ENCODE measurements at regions not wholly inside any gene's neighbourhood (a gene's known extent, or its start where the extent isn't known, plus 50 kb on each side); places are given as distances from the start of the nearest gene placed in this dataset.
"Not testable (repeated sequence)": the region's sequence is repeated elsewhere in the genome, so short reads cannot be mapped to it uniquely, and the experiment has no call there.

DNA sequence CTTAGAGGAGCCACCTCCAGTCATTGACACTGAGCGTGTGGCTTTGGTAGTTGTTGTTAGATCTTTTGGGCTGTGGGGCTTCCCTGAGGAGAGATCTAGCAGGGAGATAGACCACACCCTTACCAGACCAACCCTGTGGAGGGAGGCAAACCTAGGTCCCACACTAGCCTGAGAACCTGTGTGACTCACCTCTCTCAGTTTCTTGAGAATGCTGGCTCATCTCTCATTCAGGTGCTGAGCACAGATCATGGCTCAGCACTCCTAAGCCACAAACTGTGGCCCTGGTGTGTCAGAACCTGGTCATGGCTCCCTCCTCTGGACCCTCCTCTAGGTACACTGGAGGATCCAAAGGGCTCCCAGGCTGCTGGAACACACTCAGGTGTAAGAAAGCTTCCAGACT lies 919.7 kb downstream of the PRIM2 start:
- DNase-seq (ENCODE audit: low spot score in 2 of 2); H3K4me1 Mint-ChIP-seq; H3K27ac Mint-ChIP-seq; H3K36me3 Mint-ChIP-seq; H3K4me3 Mint-ChIP-seq: not testable (repeated sequence)
- peak; percentile 16 for ATAC-seq
- peaks cover 16% of the 10 kb centered on the region for H3K9me3 Mint-ChIP-seq

DNA sequence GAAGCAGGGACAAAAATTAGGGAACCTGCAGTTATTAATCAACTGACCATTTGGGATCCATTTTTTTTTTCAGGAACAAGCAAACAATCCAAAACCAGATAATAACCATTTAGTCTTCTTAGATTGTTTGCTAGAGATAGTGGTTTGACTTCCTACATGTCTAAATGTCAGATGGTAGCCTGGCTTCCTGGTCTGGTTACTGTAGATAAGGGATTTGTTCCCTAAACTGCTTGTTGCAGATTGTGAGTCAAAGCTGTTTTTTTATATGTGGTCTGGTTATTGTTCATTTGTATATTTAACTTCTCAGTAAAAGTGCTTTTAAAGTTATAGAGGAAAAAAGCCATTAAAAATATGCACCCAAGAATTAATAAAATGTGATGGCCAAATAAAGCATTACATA lies 921.0 kb downstream of the PRIM2 start:
- H3K9me3 Mint-ChIP-seq: peaks cover 19% of the 10 kb centered on the region
- H3K4me3 Mint-ChIP-seq; H3K4me1 Mint-ChIP-seq; ATAC-seq; H3K27ac Mint-ChIP-seq; H3K36me3 Mint-ChIP-seq; DNase-seq (ENCODE audit: low spot score in 2 of 2): not testable (repeated sequence)

DNA sequence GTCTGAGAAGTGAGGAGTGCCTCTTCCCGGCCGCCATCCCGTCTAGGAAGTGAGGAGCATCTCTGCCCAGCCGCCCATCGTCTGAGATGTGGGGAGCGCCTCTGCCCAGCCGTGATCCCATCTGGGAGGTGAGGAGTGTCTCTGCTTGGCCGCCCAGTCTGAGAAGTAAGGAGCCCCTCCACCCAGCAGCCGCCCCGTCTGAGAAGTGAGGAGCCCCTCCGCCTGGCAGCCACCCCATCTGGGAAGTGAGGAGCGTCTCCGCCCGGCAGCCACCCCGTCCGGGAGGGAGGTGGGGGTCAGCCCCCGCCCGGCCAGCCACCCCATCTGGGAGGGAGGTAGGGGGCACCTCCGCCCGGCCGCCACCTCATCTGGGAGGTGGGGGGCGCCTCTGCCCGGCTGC lies 940.2 kb downstream of the PRIM2 start:
- not testable (repeated sequence) for H3K36me3 Mint-ChIP-seq; H3K4me3 Mint-ChIP-seq; DNase-seq (ENCODE audit: low spot score in 2 of 2); ATAC-seq; H3K27ac Mint-ChIP-seq; H3K9me3 Mint-ChIP-seq; H3K4me1 Mint-ChIP-seq

DNA sequence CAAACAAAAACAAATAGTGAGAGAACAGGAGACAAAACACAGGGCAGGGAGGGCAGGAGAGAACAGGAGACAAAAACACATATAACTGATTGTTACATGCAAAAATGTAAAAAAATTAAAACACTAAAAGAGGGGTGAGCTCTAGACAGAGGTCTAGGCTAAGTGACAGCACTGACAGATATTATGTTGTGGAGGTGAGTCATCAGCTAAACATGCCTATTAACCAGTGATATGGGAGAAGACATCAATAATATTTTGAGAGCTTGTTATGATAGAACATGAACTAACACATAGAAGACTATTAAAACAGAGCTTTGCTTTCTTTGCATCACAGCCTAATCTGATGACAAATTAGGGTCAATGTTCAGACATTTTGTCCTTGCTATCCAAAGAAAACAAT lies 972.7 kb downstream of the PRIM2 start:
- no peak overlapping the region for H3K27ac Mint-ChIP-seq
- DNase-seq (ENCODE audit: low spot score in 2 of 2) (no peak), ATAC-seq (no peak)
- H3K4me3 Mint-ChIP-seq: no peak overlapping the region
- H3K36me3 Mint-ChIP-seq: no peaks in the 10 kb centered on the region
- H3K9me3 Mint-ChIP-seq: peaks cover 16% of the 10 kb centered on the region
- no peaks in the 10 kb centered on the region for H3K4me1 Mint-ChIP-seq

DNA sequence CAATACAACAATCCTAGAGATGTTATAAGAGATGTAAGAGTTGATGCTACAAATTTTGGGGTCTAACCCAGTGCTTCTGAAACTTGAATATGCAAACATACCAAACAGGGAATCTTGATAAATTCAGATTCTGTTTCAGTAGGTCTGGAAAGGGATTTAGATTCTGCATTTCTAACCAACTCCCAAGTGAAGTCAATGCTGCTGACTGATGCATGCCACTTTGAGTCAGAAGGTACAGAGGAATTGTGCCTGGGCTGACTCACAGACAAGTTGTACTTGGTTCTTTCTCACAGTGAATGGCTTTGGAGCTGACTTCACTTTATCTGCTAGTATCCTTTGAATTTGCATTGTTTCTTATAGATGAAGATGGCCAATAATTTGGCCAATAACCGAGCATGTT lies 973.9 kb downstream of the PRIM2 start:
- H3K4me3 Mint-ChIP-seq; H3K36me3 Mint-ChIP-seq; H3K27ac Mint-ChIP-seq; ATAC-seq; DNase-seq (ENCODE audit: low spot score in 2 of 2); H3K4me1 Mint-ChIP-seq: not testable (repeated sequence)
- H3K9me3 Mint-ChIP-seq: peaks cover 16% of the 10 kb centered on the region

DNA sequence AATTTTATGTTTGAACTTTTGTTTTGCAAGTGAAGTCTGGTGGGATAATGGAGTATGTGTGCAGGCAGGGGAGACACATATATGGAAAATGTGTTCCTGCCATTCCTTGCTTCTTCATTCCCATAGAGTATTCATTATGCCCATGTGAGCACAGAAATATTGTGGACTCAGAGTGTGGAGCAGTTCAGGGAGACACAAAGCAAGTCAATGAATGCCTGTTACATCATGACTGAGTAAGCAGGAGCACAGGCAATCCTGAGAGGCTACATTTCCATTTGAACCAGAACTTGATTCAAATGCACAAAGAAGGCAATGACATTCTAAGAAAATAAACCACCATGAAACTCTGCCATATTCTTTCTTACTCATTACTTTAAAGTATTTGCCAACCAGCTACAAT lies 990.5 kb downstream of the PRIM2 start:
- not testable (repeated sequence) for H3K27ac Mint-ChIP-seq; H3K9me3 Mint-ChIP-seq; DNase-seq (ENCODE audit: low spot score in 2 of 2); ATAC-seq; H3K4me1 Mint-ChIP-seq; H3K4me3 Mint-ChIP-seq; H3K36me3 Mint-ChIP-seq

DNA sequence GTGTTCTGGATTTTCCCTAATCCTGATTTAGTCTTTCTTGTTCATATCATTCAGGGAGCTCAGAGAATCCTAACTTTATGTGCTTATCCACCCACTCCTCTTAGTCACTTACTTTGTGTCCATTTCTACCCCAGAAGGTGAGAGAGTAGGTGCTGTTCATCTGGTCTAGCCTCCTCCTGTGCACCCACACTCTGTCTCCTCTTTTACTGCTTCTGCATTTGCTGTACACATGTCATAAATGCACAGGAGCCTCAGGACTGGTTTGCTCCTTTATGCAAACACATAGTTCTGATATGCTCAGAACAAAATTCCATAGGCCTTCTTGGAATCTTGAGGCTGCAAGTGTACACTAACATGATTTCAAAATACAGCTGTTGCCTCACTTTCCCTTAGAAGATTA lies 1014.7 kb downstream of the PRIM2 start:
- not testable (repeated sequence) for ATAC-seq; H3K9me3 Mint-ChIP-seq; H3K4me1 Mint-ChIP-seq; H3K36me3 Mint-ChIP-seq; H3K4me3 Mint-ChIP-seq; H3K27ac Mint-ChIP-seq; DNase-seq (ENCODE audit: low spot score in 2 of 2)

DNA sequence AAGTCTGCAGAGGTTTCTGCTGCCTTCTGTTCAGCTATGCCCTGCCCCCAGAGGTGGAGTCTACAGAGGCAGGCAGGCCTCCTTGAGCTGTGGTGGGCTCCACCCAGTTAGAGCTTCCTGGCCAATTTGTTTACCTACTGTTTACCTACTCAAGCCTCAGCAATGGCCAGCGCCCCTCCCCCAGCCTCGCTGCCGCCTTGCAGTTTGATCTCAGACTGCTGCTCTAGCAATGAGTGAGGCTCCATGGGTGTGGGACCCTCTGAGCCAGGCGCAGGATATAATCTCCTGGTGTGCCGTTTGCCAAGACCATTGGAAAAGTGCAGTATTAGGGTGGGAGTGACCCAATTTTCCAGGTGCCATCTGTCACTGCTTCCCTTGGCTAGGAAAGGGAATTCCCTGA lies 1024.9 kb downstream of the PRIM2 start:
- H3K9me3 Mint-ChIP-seq; ATAC-seq; H3K36me3 Mint-ChIP-seq; DNase-seq (ENCODE audit: low spot score in 2 of 2); H3K4me3 Mint-ChIP-seq; H3K27ac Mint-ChIP-seq; H3K4me1 Mint-ChIP-seq: not testable (repeated sequence)

DNA sequence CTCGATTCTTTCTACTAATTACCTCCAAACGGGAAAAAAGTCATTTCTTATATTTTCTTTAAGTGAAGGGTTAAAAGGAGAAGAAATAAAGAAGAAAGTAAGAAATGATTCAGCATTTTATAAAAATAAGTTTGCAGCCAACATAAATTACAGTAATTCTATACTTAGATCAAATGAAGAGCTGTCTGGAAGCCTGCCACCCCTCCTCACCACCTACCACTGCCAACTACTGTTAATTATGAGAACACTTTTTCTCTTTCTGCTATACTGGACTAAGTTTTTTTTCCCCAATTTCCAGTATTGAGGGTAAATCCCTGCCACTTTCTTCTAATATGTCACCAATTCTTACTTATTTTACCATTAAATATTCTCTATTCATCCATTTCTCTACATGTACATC lies 1030.1 kb downstream of the PRIM2 start:
- H3K27ac Mint-ChIP-seq; H3K4me3 Mint-ChIP-seq; H3K9me3 Mint-ChIP-seq; H3K4me1 Mint-ChIP-seq; ATAC-seq; H3K36me3 Mint-ChIP-seq; DNase-seq (ENCODE audit: low spot score in 2 of 2): not testable (repeated sequence)

DNA sequence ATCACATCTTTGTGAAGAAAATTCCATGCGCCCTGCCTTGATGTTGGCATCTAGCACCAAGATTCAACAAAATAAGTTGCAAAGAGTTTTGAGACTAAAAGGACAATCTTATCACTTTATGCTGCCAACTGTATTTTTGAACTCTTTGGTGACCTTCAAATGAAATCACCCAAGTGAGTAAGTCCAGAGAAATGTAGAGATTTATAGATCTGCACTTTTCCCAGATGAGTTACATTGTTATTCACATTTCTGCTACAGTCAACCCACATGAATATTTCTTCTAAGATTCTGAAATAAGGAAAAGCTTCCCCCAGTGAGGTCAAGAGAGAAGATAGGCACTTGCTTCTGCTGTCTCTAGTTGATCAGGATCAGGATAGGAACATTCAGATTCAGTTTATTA lies 1034.2 kb downstream of the PRIM2 start:
- H3K4me3 Mint-ChIP-seq; ATAC-seq; H3K27ac Mint-ChIP-seq; H3K9me3 Mint-ChIP-seq; DNase-seq (ENCODE audit: low spot score in 2 of 2); H3K36me3 Mint-ChIP-seq; H3K4me1 Mint-ChIP-seq: not testable (repeated sequence)

DNA sequence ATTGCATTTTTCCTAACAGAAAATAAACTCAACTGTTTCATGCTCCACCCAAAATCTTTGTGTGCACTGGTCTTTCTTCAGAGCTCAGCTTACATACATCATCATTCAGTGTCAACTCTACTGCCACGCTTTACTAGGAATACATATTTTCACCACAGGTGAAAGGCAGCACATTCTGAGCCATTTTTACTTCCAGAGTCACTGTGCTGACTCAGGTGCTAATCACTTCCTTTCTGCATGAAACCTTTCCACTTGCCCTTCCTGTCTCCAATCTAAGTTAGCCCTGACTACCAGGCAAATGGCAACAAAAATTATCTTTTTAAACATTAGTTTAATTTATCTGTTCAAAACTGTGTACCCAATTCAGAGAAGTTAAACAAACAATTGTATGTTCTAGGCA lies 1041.0 kb downstream of the PRIM2 start:
- H3K36me3 Mint-ChIP-seq, H3K9me3 Mint-ChIP-seq, H3K27ac Mint-ChIP-seq: not testable (repeated sequence)

DNA sequence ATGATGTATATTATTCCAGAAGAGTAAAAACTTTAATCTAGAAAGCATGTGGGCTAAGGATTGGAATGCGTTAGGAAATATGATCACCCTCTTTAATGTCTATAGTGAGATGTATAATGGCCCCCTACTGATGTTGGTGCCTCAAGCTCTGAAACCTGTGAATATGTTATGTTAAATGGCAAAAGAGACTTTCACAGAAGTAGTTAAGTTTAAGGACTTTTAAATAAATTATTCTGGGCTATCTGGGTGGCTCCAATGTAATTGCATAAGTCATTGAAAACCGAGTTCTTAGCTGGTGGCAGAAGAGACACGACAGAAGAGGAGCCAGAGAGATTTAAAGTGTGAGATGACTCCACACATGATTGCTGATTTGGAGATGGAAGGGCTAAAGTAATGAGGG lies 1048.4 kb downstream of the PRIM2 start:
- not testable (repeated sequence) for ATAC-seq; H3K4me3 Mint-ChIP-seq; H3K27ac Mint-ChIP-seq; H3K4me1 Mint-ChIP-seq; DNase-seq (ENCODE audit: low spot score in 2 of 2); H3K36me3 Mint-ChIP-seq
- H3K9me3 Mint-ChIP-seq: peaks cover 12% of the 10 kb centered on the region

More for the DNA sequence above, 1041.0 kb downstream of the PRIM2 start:
- not testable (repeated sequence) for DNase-seq (ENCODE audit: low spot score in 2 of 2); ATAC-seq; H3K4me3 Mint-ChIP-seq; H3K4me1 Mint-ChIP-seq

DNA sequence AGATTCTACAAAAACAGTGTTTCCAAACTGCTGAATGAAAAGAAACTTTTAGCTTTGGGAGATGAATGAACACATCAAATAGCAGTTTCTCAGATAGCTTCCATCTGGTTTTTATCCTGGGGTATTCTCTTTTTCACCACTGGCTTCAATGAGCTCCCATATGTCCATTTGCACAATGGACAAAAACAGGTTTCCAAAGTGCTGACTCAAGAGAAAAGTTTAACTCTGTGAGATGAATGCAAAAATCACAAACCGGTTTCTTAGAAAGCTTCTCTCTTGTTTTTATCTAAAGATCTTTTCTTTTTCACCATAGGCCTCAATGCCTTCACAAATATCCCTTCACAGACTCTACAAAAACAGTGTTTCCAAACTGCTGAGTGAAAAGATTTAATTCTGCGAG lies 1089.2 kb downstream of the PRIM2 start:
- DNase-seq (ENCODE audit: low spot score in 2 of 2); H3K9me3 Mint-ChIP-seq; ATAC-seq; H3K27ac Mint-ChIP-seq; H3K4me1 Mint-ChIP-seq; H3K36me3 Mint-ChIP-seq; H3K4me3 Mint-ChIP-seq: not testable (repeated sequence)

DNA sequence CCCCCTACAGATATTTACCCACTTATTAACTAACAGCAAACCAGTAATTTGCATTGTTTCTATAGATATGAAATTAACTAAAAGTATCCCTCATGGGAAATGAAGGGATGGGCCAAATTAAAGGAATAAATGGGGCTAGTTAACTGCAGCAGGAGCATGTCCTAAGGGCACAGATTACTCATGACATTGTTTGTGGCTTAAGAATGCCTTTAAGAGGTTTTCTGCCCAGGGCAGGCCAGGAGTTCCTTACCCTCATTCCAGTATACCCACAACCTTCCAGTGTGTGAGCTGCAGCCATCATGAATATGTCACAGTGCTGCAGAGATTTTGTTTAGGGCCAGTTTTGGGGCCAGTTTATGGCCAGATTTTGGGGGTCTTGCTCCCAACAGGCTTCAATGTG lies 1101.9 kb downstream of the PRIM2 start:
- Mint-ChIP-seq H3K36me3 (no peaks in the 10 kb centered on the region), H3K27ac (no peak overlapping the region), H3K4me1 (no peaks in the 10 kb centered on the region), H3K9me3 (peaks cover 7% of the 10 kb centered on the region), H3K4me3 (no peak overlapping the region)
- DNase-seq (ENCODE audit: low spot score in 2 of 2) (no peak), ATAC-seq (no peak)

Data from stimulated activated effector memory CD8-positive, alpha-beta T cell treated with anti-CD3 and anti-CD28 coated beads, Interleukin-12 subunit alpha, Interleukin-12 subunit beta, amount 100 ng/mL, for 72 hours (primary cell).